Ishikawa (cell line): ENCODE measurements at regions not wholly inside any gene's neighbourhood (a gene's known extent, or its start where the extent isn't known, plus 50 kb on each side); places are given as distances from the start of the nearest gene placed in this dataset.

Experiments used
- CEBPB ChIP-seq: IDR thresholded peaks from 2 replicates; pipeline ENCODE4 v1.6.1; 2012
- CREB1 ChIP-seq: IDR thresholded peaks from 2 replicates; pipeline ENCODE4 v1.6.1; 2012; ENCODE audit warnings: low read depth
- EGR1 ChIP-seq: IDR thresholded peaks from 2 replicates; pipeline ENCODE4 v1.6.1; 2012
- EP300 ChIP-seq: IDR thresholded peaks from 2 replicates; pipeline ENCODE4 v1.6.1; 2012; ENCODE audit warnings: borderline replicate concordance
- NFIC ChIP-seq: IDR thresholded peaks from 2 replicates; pipeline ENCODE4 v1.6.1; 2012
- RAD21 ChIP-seq: IDR thresholded peaks from 2 replicates; pipeline ENCODE4 v1.6.1; 2012; ENCODE audit warnings: low read depth
- TAF1 ChIP-seq: IDR thresholded peaks from 2 replicates; pipeline ENCODE4 v1.6.1; 2012; ENCODE audit warnings: low read depth, mild to moderate bottlenecking
- TCF12 ChIP-seq: IDR thresholded peaks from 2 replicates; pipeline ENCODE4 v1.6.1; 2012; ENCODE audit warnings: low read depth
- TEAD4 ChIP-seq: IDR thresholded peaks from 2 replicates; pipeline ENCODE4 v1.6.1; 2012
- YY1 ChIP-seq: IDR thresholded peaks from 2 replicates; pipeline ENCODE4 v1.6.1; 2012; ENCODE audit warnings: low read depth
- ZBTB7A ChIP-seq: IDR thresholded peaks from 2 replicates; pipeline ENCODE4 v1.6.1; 2012; ENCODE audit warnings: low read depth
- TF ChIP-seq, protein P1 (sequence below): IDR thresholded peaks from 2 replicates; pipeline ENCODE4 v1.6.1; 2012
- TF ChIP-seq, protein P2 (sequence below): IDR thresholded peaks from 2 replicates; pipeline ENCODE4 v1.6.1; 2012; ENCODE audit warnings: low read depth, mild to moderate bottlenecking
- TF ChIP-seq, protein P3 (sequence below): IDR thresholded peaks from 2 replicates; pipeline ENCODE4 v1.6.1; 2012

DNA sequence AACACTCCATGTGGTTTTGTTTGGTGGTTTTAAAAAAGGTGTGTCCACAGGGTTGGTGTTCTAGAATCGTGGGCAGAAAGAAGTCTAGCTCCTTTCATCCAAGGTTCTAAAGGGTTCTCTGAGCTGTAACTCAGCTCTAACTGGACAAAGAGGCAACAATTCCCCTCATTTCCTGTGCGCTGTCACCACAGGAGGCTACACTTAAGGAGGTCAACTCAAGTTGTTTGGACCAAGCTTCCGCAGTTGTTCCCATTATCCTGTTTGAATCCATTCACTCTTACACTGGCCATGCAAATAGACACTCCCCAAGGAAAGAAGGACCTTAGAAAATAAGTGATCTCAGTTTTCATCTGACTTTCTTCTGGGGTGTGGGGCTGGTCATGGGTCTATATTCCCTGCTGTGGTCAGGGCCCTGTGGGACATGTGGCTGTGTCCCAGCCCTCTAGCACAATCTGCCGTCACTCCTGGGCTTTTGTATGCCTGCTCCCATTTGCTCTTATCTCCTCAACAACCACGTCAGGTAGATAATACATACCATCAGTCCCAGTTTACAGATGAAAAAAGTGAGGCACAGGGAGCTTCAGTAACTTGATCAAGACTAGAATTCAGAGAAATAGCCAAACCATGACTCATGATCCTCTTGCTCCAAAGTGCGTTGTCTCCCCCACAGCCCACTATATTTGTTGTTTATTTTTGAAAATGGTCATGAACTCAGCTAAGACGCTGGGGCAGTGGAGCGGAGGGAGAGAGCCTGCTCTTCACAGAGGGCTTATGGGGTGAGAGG is 103.6 kb downstream of the RHOU start:
- no peak for TF ChIP-seq ZBTB7A
- TF ChIP-seq CREB1: no peak
- TF ChIP-seq EGR1: no peak
- no peak for TF ChIP-seq TAF1
- TF ChIP-seq, protein P1, sequence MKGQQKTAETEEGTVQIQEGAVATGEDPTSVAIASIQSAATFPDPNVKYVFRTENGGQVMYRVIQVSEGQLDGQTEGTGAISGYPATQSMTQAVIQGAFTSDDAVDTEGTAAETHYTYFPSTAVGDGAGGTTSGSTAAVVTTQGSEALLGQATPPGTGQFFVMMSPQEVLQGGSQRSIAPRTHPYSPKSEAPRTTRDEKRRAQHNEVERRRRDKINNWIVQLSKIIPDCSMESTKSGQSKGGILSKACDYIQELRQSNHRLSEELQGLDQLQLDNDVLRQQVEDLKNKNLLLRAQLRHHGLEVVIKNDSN: no peak
- no peak for TF ChIP-seq TCF12
- no peak for TF ChIP-seq TEAD4
- TF ChIP-seq YY1: no peak
- TF ChIP-seq CEBPB: no peak
- no peak for TF ChIP-seq NFIC
- TF ChIP-seq EP300: no peak
- TF ChIP-seq, protein P2, sequence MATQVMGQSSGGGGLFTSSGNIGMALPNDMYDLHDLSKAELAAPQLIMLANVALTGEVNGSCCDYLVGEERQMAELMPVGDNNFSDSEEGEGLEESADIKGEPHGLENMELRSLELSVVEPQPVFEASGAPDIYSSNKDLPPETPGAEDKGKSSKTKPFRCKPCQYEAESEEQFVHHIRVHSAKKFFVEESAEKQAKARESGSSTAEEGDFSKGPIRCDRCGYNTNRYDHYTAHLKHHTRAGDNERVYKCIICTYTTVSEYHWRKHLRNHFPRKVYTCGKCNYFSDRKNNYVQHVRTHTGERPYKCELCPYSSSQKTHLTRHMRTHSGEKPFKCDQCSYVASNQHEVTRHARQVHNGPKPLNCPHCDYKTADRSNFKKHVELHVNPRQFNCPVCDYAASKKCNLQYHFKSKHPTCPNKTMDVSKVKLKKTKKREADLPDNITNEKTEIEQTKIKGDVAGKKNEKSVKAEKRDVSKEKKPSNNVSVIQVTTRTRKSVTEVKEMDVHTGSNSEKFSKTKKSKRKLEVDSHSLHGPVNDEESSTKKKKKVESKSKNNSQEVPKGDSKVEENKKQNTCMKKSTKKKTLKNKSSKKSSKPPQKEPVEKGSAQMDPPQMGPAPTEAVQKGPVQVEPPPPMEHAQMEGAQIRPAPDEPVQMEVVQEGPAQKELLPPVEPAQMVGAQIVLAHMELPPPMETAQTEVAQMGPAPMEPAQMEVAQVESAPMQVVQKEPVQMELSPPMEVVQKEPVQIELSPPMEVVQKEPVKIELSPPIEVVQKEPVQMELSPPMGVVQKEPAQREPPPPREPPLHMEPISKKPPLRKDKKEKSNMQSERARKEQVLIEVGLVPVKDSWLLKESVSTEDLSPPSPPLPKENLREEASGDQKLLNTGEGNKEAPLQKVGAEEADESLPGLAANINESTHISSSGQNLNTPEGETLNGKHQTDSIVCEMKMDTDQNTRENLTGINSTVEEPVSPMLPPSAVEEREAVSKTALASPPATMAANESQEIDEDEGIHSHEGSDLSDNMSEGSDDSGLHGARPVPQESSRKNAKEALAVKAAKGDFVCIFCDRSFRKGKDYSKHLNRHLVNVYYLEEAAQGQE: no peak
- TF ChIP-seq, protein P3, sequence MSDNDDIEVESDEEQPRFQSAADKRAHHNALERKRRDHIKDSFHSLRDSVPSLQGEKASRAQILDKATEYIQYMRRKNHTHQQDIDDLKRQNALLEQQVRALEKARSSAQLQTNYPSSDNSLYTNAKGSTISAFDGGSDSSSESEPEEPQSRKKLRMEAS: peak; percentile 53; the same call in 1 of the 2 replicates
- TF ChIP-seq RAD21: no peak
